ENCODE measurements at regions not wholly inside any gene's neighbourhood (a gene's known extent, or its start where the extent isn't known, plus 50 kb on each side); places are given as distances from the start of the nearest gene placed in this dataset.

GRCh38 chr3:82208002-82208710 lies 446.7 kb upstream of the GBE1 start:
- no peak overlapping the region for H3K27ac ChIP-seq (ENCODE audit: low read length)
- H3K9me3 ChIP-seq (ENCODE audit: control insufficient read depth, insufficient read depth, low read length): no peaks in the 10 kb centered on the region
- DNase-seq (ENCODE audit: low read depth, low spot score): no peak
- H3K27me3 ChIP-seq (ENCODE audit: control insufficient read depth, insufficient read depth, low read length): no peaks in the 10 kb centered on the region
- no peaks in the 10 kb centered on the region for H3K4me1 ChIP-seq (ENCODE audit: control insufficient read depth, insufficient read depth, low read length)
- no peak overlapping the region for H3K4me3 ChIP-seq (ENCODE audit: low read length)
- H3K36me3 ChIP-seq (ENCODE audit: control insufficient read depth, insufficient read depth, low read length): no peaks in the 10 kb centered on the region
- no CpG with 5 or more reads among the region's 4 CpGs for WGBS (ENCODE audit: insufficient coverage, insufficient read length)

GRCh38 chr3:82202269-82202668 lies 440.8 kb upstream of the GBE1 start:
- H3K27ac ChIP-seq (ENCODE audit: low read length): no peak overlapping the region
- H3K27me3 ChIP-seq (ENCODE audit: control insufficient read depth, insufficient read depth, low read length): no peaks in the 10 kb centered on the region
- no peaks in the 10 kb centered on the region for H3K4me1 ChIP-seq (ENCODE audit: control insufficient read depth, insufficient read depth, low read length)
- no peaks in the 10 kb centered on the region for H3K36me3 ChIP-seq (ENCODE audit: control insufficient read depth, insufficient read depth, low read length)
- H3K9me3 ChIP-seq (ENCODE audit: control insufficient read depth, insufficient read depth, low read length): no peaks in the 10 kb centered on the region
- no peak for DNase-seq (ENCODE audit: low read depth, low spot score)
- 100% methylated on average over 1 of the region's 5 CpGs for WGBS (ENCODE audit: insufficient coverage, insufficient read length)
- H3K4me3 ChIP-seq (ENCODE audit: low read length): no peak overlapping the region

- Histone ChIP-seq H3K27me3 (ENCODE audit: control insufficient read depth, insufficient read depth, low read length) (no peaks in the 10 kb centered on the region), H3K27ac (ENCODE audit: low read length) (no peak overlapping the region), H3K4me1 (ENCODE audit: control insufficient read depth, insufficient read depth, low read length) (no peaks in the 10 kb centered on the region), H3K36me3 (ENCODE audit: control insufficient read depth, insufficient read depth, low read length) (no peaks in the 10 kb centered on the region), H3K9me3 (ENCODE audit: control insufficient read depth, insufficient read depth, low read length) (no peaks in the 10 kb centered on the region), H3K4me3 (ENCODE audit: low read length) (no peak overlapping the region)
- no peak for DNase-seq (ENCODE audit: low read depth, low spot score)
- WGBS (ENCODE audit: insufficient coverage, insufficient read length): no CpG with 5 or more reads among the region's 2 CpGs
These were observed 439.9 kb upstream of the GBE1 start for GRCh38 chr3:82201316-82201715.

- WGBS (ENCODE audit: insufficient coverage, insufficient read length): no CpG with 5 or more reads among the region's 3 CpGs
- no peak for DNase-seq (ENCODE audit: low read depth, low spot score)
- H3K4me3 ChIP-seq (ENCODE audit: low read length): no peak overlapping the region
These were observed 436.6 kb upstream of the GBE1 start for GRCh38 chr3:82198009-82198408.

GRCh38 chr3:82196645-82197044 lies 435.2 kb upstream of the GBE1 start:
- Histone ChIP-seq H3K36me3 (ENCODE audit: control insufficient read depth, insufficient read depth, low read length) (no peaks in the 10 kb centered on the region), H3K27ac (ENCODE audit: low read length) (no peak overlapping the region), H3K4me1 (ENCODE audit: control insufficient read depth, insufficient read depth, low read length) (no peaks in the 10 kb centered on the region), H3K27me3 (ENCODE audit: control insufficient read depth, insufficient read depth, low read length) (no peaks in the 10 kb centered on the region), H3K9me3 (ENCODE audit: control insufficient read depth, insufficient read depth, low read length) (no peaks in the 10 kb centered on the region), H3K4me3 (ENCODE audit: low read length) (no peak overlapping the region)
- no peak for DNase-seq (ENCODE audit: low read depth, low spot score)

More at GRCh38 chr3:82198009-82198408, 436.6 kb upstream of the GBE1 start:
- no peaks in the 10 kb centered on the region for H3K27me3 ChIP-seq (ENCODE audit: control insufficient read depth, insufficient read depth, low read length)
- H3K9me3 ChIP-seq (ENCODE audit: control insufficient read depth, insufficient read depth, low read length): no peaks in the 10 kb centered on the region
- no peak overlapping the region for H3K27ac ChIP-seq (ENCODE audit: low read length)
- no peaks in the 10 kb centered on the region for H3K36me3 ChIP-seq (ENCODE audit: control insufficient read depth, insufficient read depth, low read length)
- no peaks in the 10 kb centered on the region for H3K4me1 ChIP-seq (ENCODE audit: control insufficient read depth, insufficient read depth, low read length)

GRCh38 chr3:82194870-82195269 lies 433.4 kb upstream of the GBE1 start:
- no peak overlapping the region for H3K27ac ChIP-seq (ENCODE audit: low read length)
- DNase-seq (ENCODE audit: low read depth, low spot score): no peak
- no peak overlapping the region for H3K4me3 ChIP-seq (ENCODE audit: low read length)
- H3K9me3 ChIP-seq (ENCODE audit: control insufficient read depth, insufficient read depth, low read length): no peaks in the 10 kb centered on the region
- WGBS (ENCODE audit: insufficient coverage, insufficient read length): 100% methylated on average over 2 of the region's 2 CpGs
- H3K27me3 ChIP-seq (ENCODE audit: control insufficient read depth, insufficient read depth, low read length): no peaks in the 10 kb centered on the region
- H3K4me1 ChIP-seq (ENCODE audit: control insufficient read depth, insufficient read depth, low read length): no peaks in the 10 kb centered on the region
- no peaks in the 10 kb centered on the region for H3K36me3 ChIP-seq (ENCODE audit: control insufficient read depth, insufficient read depth, low read length)

GRCh38 chr3:82186017-82186416 lies 424.6 kb upstream of the GBE1 start:
- Histone ChIP-seq H3K36me3 (ENCODE audit: control insufficient read depth, insufficient read depth, low read length) (no peaks in the 10 kb centered on the region), H3K27ac (ENCODE audit: low read length) (no peak overlapping the region), H3K9me3 (ENCODE audit: control insufficient read depth, insufficient read depth, low read length) (no peaks in the 10 kb centered on the region), H3K27me3 (ENCODE audit: control insufficient read depth, insufficient read depth, low read length) (no peaks in the 10 kb centered on the region), H3K4me3 (ENCODE audit: low read length) (no peak overlapping the region), H3K4me1 (ENCODE audit: control insufficient read depth, insufficient read depth, low read length) (no peaks in the 10 kb centered on the region)
- no CpG with 5 or more reads among the region's 7 CpGs for whole genome bisulfite sequencing (ENCODE audit: insufficient coverage, insufficient read length)
- no peak for DNase-seq (ENCODE audit: low read depth, low spot score)

GRCh38 chr3:82179291-82179690 lies 417.8 kb upstream of the GBE1 start:
- Histone ChIP-seq H3K27ac (ENCODE audit: low read length) (no peak overlapping the region), H3K36me3 (ENCODE audit: control insufficient read depth, insufficient read depth, low read length) (no peaks in the 10 kb centered on the region), H3K9me3 (ENCODE audit: control insufficient read depth, insufficient read depth, low read length) (no peaks in the 10 kb centered on the region), H3K4me1 (ENCODE audit: control insufficient read depth, insufficient read depth, low read length) (no peaks in the 10 kb centered on the region), H3K27me3 (ENCODE audit: control insufficient read depth, insufficient read depth, low read length) (no peaks in the 10 kb centered on the region), H3K4me3 (ENCODE audit: low read length) (no peak overlapping the region)
- WGBS (ENCODE audit: insufficient coverage, insufficient read length): no CpG with 5 or more reads among the region's 3 CpGs
- DNase-seq (ENCODE audit: low read depth, low spot score): no peak

GRCh38 chr3:82178291-82178690 lies 416.8 kb upstream of the GBE1 start:
- Histone ChIP-seq H3K4me3 (ENCODE audit: low read length) (no peak overlapping the region), H3K4me1 (ENCODE audit: control insufficient read depth, insufficient read depth, low read length) (no peaks in the 10 kb centered on the region), H3K27me3 (ENCODE audit: control insufficient read depth, insufficient read depth, low read length) (no peaks in the 10 kb centered on the region), H3K9me3 (ENCODE audit: control insufficient read depth, insufficient read depth, low read length) (no peaks in the 10 kb centered on the region), H3K36me3 (ENCODE audit: control insufficient read depth, insufficient read depth, low read length) (no peaks in the 10 kb centered on the region), H3K27ac (ENCODE audit: low read length) (no peak overlapping the region)
- no peak for DNase-seq (ENCODE audit: low read depth, low spot score)
- WGBS (ENCODE audit: insufficient coverage, insufficient read length): no CpG with 5 or more reads among the region's 3 CpGs

- H3K36me3 ChIP-seq (ENCODE audit: control insufficient read depth, insufficient read depth, low read length): no peaks in the 10 kb centered on the region
- no peak overlapping the region for H3K4me3 ChIP-seq (ENCODE audit: low read length)
- DNase-seq (ENCODE audit: low read depth, low spot score): no peak
These were observed 416.3 kb upstream of the GBE1 start for GRCh38 chr3:82177774-82178173.

GRCh38 chr3:82165266-82165665 lies 403.8 kb upstream of the GBE1 start:
- Histone ChIP-seq H3K27ac (ENCODE audit: low read length) (no peak overlapping the region), H3K4me1 (ENCODE audit: control insufficient read depth, insufficient read depth, low read length) (no peaks in the 10 kb centered on the region), H3K36me3 (ENCODE audit: control insufficient read depth, insufficient read depth, low read length) (no peaks in the 10 kb centered on the region), H3K4me3 (ENCODE audit: low read length) (no peak overlapping the region), H3K27me3 (ENCODE audit: control insufficient read depth, insufficient read depth, low read length) (no peaks in the 10 kb centered on the region), H3K9me3 (ENCODE audit: control insufficient read depth, insufficient read depth, low read length) (no peaks in the 10 kb centered on the region)
- DNase-seq (ENCODE audit: low read depth, low spot score): no peak
- no CpG with 5 or more reads among the region's 1 CpG for WGBS (ENCODE audit: insufficient coverage, insufficient read length)

More at GRCh38 chr3:82177774-82178173, 416.3 kb upstream of the GBE1 start:
- no peaks in the 10 kb centered on the region for H3K4me1 ChIP-seq (ENCODE audit: control insufficient read depth, insufficient read depth, low read length)
- H3K27ac ChIP-seq (ENCODE audit: low read length): no peak overlapping the region
- no peaks in the 10 kb centered on the region for H3K9me3 ChIP-seq (ENCODE audit: control insufficient read depth, insufficient read depth, low read length)
- no peaks in the 10 kb centered on the region for H3K27me3 ChIP-seq (ENCODE audit: control insufficient read depth, insufficient read depth, low read length)
